ENCODE measurements at regions not wholly inside any gene's neighbourhood (a gene's known extent, or its start where the extent isn't known, plus 50 kb on each side); places are given as distances from the start of the nearest gene placed in this dataset.

DNA sequence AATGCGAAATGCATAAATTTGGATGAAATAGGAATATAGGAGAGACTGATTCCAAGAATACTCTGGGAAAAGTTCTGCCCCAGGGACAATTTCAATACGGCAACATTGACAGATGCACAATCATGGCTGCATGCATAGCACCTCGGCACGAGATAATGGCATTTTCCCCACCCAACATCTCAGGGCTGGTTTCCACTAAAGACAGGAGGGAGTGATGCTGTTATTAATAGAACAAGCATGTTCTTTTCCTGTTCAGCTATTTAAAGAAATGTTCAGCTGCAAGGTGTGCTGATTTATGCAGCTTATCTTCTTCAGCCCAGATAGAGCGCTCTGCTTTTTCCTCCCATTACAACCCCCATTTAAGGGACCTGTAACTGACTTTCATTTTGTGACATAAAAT lies 740.2 kb downstream of the TLR4 start:
- H3K4me3 ChIP-seq (ENCODE audit: low read depth in 2 of 2, low read length in 2 of 2): no peak overlapping the region
- ChIA-PET CTCF (no interaction called here), POLR2A (no interaction called here)
- H3K27ac ChIP-seq (ENCODE audit: low read length): no peak overlapping the region
- in situ Hi-C loops (cut with HindIII; ENCODE audit: low pct_unique_long_range_greater_than_20kb, low sequenced_read_pairs) (no loop called here), intact Hi-C loops (cut with micrococcal nuclease; ENCODE audit: unreplicated experiment) (no loop called here)
- BruUV-seq (replicated peaks): no TSS peak
- no peaks in the 10 kb centered on the region for H3K36me3 ChIP-seq (ENCODE audit: control insufficient read depth, insufficient read depth, low read length)
- TF ChIP-seq POLR2AphosphoS5 (IDR thresholded peaks at IDR 0.05; ENCODE audit: low read depth, low read length) (no peak), SIN3A (IDR thresholded peaks at IDR 0.05; ENCODE audit: borderline replicate concordance, insufficient read depth, low read depth, low read length) (no peak), CTCF (IDR thresholded peaks at IDR 0.05) (no peak), TCF7L2 (IDR thresholded peaks at IDR 0.05; ENCODE audit: low read depth, low read length) (no peak)
- TF ChIP-seq, protein P1, sequence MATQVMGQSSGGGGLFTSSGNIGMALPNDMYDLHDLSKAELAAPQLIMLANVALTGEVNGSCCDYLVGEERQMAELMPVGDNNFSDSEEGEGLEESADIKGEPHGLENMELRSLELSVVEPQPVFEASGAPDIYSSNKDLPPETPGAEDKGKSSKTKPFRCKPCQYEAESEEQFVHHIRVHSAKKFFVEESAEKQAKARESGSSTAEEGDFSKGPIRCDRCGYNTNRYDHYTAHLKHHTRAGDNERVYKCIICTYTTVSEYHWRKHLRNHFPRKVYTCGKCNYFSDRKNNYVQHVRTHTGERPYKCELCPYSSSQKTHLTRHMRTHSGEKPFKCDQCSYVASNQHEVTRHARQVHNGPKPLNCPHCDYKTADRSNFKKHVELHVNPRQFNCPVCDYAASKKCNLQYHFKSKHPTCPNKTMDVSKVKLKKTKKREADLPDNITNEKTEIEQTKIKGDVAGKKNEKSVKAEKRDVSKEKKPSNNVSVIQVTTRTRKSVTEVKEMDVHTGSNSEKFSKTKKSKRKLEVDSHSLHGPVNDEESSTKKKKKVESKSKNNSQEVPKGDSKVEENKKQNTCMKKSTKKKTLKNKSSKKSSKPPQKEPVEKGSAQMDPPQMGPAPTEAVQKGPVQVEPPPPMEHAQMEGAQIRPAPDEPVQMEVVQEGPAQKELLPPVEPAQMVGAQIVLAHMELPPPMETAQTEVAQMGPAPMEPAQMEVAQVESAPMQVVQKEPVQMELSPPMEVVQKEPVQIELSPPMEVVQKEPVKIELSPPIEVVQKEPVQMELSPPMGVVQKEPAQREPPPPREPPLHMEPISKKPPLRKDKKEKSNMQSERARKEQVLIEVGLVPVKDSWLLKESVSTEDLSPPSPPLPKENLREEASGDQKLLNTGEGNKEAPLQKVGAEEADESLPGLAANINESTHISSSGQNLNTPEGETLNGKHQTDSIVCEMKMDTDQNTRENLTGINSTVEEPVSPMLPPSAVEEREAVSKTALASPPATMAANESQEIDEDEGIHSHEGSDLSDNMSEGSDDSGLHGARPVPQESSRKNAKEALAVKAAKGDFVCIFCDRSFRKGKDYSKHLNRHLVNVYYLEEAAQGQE (IDR thresholded peaks at IDR 0.05; ENCODE audit: insufficient read depth in 1 of 2, low read depth in 2 of 2, low read length in 1 of 2): no peak
- DNase-seq (ENCODE audit: low read depth, low spot score) (no peak), ATAC-seq (no peak)
- no peaks in the 10 kb centered on the region for H3K9me3 ChIP-seq (ENCODE audit: control insufficient read depth, insufficient read depth, low read depth, low read length)
- H3K27me3 ChIP-seq (ENCODE audit: control insufficient read depth, insufficient read depth, low read length): no peaks in the 10 kb centered on the region
- no peaks in the 10 kb centered on the region for H3K4me1 ChIP-seq (ENCODE audit: control insufficient read depth, insufficient read depth, low read length)

- DNase-seq (ENCODE audit: low read depth, low spot score) (no peak), ATAC-seq (no peak)
- in situ Hi-C loops (cut with HindIII; ENCODE audit: low pct_unique_long_range_greater_than_20kb, low sequenced_read_pairs): no loop called here
- intact Hi-C loops (cut with micrococcal nuclease; ENCODE audit: unreplicated experiment): no loop called here
- Histone ChIP-seq H3K4me3 (ENCODE audit: low read depth in 2 of 2, low read length in 2 of 2) (no peak overlapping the region), H3K4me1 (ENCODE audit: control insufficient read depth, insufficient read depth, low read length) (no peaks in the 10 kb centered on the region), H3K9me3 (ENCODE audit: control insufficient read depth, insufficient read depth, low read depth, low read length) (no peaks in the 10 kb centered on the region), H3K27me3 (ENCODE audit: control insufficient read depth, insufficient read depth, low read length) (no peaks in the 10 kb centered on the region), H3K27ac (ENCODE audit: low read length) (no peak overlapping the region), H3K36me3 (ENCODE audit: control insufficient read depth, insufficient read depth, low read length) (no peaks in the 10 kb centered on the region)
- no peak for TF ChIP-seq TCF7L2 (IDR thresholded peaks at IDR 0.05; ENCODE audit: low read depth, low read length)
- TF ChIP-seq, protein P1 (IDR thresholded peaks at IDR 0.05; ENCODE audit: insufficient read depth in 1 of 2, low read depth in 2 of 2, low read length in 1 of 2): no peak
- TF ChIP-seq CTCF (IDR thresholded peaks at IDR 0.05): no peak
- TF ChIP-seq SIN3A (IDR thresholded peaks at IDR 0.05; ENCODE audit: borderline replicate concordance, insufficient read depth, low read depth, low read length): no peak
- no peak for TF ChIP-seq POLR2AphosphoS5 (IDR thresholded peaks at IDR 0.05; ENCODE audit: low read depth, low read length)
- ChIA-PET POLR2A (no interaction called here), CTCF (no interaction called here)
- no TSS peak for BruUV-seq (replicated peaks)
These were observed 742.9 kb downstream of the TLR4 start for GRCh38 chr9:118446943-118447639.

Data from Panc1 (cell line).